Prostate gland (tissue), 2 donors: ENCODE measurements at regions not wholly inside any gene's neighbourhood (a gene's known extent, or its start where the extent isn't known, plus 50 kb on each side); places are given as distances from the start of the nearest gene placed in this dataset.
"Not testable (repeated sequence)": the region's sequence is repeated elsewhere in the genome, so short reads cannot be mapped to it uniquely, and the experiment has no call there.

Source experiments
- POLR2A ChIP-seq: fragments of 450-650 bp; IDR thresholded peaks from one replicate; pipeline ENCODE4 v1.6.1; 2016; ENCODE audit warnings: antibody characterized with exemption, mild to moderate bottlenecking
- POLR2AphosphoS5 ChIP-seq: sonication (generic); formaldehyde crosslinking; IDR thresholded peaks from one replicate; pipeline ENCODE4 v1.6.1; 2017; ENCODE audit warnings: antibody characterized with exemption
- TF ChIP-seq, protein P1 (sequence below), 4 experiments: fragments of 200-600 bp in 2 of 4; fragments of 450-650 bp in 2 of 4; sonication (generic) in 2 of 4; IDR thresholded peaks; 1 replicate in 3 of 4; 2 replicates in 1 of 4; pipeline ENCODE4 v1.5.1; 2016 to 2019; ENCODE audit warnings: antibody characterized with exemption in 4 of 4, mild to moderate bottlenecking in 2 of 4, moderate library complexity in 2 of 4

DNA sequence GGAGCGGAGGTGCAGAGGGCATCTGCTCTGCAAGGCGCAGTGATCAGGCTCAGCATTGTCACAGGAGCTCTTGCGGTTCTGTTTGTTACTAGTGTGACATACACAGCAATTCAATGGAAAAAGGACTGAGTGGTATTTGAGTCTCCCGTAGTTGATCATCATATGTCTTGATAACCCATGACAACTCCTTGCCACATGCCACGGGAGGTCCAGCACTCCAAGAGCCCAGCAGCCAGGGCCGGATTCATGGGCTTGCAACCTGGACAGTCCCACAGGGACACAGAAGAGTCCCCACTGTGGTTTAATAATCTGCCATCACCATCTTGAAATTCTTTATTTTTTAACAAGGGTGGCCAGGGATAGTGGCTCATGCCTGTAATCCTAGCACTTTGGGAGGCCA, 58.1 kb upstream of the ROPN1B start:
- TF ChIP-seq, protein P1, sequence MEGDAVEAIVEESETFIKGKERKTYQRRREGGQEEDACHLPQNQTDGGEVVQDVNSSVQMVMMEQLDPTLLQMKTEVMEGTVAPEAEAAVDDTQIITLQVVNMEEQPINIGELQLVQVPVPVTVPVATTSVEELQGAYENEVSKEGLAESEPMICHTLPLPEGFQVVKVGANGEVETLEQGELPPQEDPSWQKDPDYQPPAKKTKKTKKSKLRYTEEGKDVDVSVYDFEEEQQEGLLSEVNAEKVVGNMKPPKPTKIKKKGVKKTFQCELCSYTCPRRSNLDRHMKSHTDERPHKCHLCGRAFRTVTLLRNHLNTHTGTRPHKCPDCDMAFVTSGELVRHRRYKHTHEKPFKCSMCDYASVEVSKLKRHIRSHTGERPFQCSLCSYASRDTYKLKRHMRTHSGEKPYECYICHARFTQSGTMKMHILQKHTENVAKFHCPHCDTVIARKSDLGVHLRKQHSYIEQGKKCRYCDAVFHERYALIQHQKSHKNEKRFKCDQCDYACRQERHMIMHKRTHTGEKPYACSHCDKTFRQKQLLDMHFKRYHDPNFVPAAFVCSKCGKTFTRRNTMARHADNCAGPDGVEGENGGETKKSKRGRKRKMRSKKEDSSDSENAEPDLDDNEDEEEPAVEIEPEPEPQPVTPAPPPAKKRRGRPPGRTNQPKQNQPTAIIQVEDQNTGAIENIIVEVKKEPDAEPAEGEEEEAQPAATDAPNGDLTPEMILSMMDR (IDR thresholded peaks at IDR 0.05), result not testable (repeated sequence)
- TF ChIP-seq POLR2AphosphoS5, POLR2A: not testable (repeated sequence)
